ENCODE measurements at regions not wholly inside any gene's neighbourhood (a gene's known extent, or its start where the extent isn't known, plus 50 kb on each side); places are given as distances from the start of the nearest gene placed in this dataset.

DNA sequence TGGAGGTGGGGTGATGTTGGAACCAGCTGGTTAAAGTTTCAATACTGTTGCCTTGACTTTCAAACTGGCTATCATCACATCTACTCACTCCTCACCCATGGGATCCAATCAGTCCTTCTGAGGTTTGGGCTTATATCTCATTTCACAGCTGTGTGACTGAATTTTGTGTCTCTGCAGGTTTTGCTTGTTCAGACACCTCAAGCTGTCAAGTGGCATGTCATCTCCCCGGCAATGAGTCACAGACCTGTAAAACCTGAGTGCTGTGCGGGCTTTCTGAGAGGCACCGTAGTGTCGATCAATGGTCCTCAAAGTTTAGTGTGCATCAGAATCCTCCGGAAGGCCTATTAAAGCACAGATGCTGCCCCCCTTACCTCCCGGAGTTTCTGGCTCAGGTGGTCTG, 86.4 kb upstream of the RORA start:
- no peak for DNase-seq
- no peaks in the 10 kb centered on the region for H3K36me3 ChIP-seq (ENCODE audit: low read depth, missing control alignments)
- TF ChIP-seq POLR2A (IDR thresholded peaks at IDR 0.05): no peak
- TF ChIP-seq, protein P1, sequence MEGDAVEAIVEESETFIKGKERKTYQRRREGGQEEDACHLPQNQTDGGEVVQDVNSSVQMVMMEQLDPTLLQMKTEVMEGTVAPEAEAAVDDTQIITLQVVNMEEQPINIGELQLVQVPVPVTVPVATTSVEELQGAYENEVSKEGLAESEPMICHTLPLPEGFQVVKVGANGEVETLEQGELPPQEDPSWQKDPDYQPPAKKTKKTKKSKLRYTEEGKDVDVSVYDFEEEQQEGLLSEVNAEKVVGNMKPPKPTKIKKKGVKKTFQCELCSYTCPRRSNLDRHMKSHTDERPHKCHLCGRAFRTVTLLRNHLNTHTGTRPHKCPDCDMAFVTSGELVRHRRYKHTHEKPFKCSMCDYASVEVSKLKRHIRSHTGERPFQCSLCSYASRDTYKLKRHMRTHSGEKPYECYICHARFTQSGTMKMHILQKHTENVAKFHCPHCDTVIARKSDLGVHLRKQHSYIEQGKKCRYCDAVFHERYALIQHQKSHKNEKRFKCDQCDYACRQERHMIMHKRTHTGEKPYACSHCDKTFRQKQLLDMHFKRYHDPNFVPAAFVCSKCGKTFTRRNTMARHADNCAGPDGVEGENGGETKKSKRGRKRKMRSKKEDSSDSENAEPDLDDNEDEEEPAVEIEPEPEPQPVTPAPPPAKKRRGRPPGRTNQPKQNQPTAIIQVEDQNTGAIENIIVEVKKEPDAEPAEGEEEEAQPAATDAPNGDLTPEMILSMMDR (IDR thresholded peaks at IDR 0.05): no peak
- H3K9me3 ChIP-seq: no peaks in the 10 kb centered on the region
- intact Hi-C loops (cut with DNase I; ENCODE audit: low total_unique reads): no loop called here
- WGBS, 2 donors: 97 to 98% methylated on average over 6 of the region's 6 CpGs
- no peak overlapping the region for H3K27ac ChIP-seq
- H3K4me1 ChIP-seq: no peaks in the 10 kb centered on the region
- H3K4me3 ChIP-seq: no peak overlapping the region
- no peaks in the 10 kb centered on the region for H3K27me3 ChIP-seq

DNA sequence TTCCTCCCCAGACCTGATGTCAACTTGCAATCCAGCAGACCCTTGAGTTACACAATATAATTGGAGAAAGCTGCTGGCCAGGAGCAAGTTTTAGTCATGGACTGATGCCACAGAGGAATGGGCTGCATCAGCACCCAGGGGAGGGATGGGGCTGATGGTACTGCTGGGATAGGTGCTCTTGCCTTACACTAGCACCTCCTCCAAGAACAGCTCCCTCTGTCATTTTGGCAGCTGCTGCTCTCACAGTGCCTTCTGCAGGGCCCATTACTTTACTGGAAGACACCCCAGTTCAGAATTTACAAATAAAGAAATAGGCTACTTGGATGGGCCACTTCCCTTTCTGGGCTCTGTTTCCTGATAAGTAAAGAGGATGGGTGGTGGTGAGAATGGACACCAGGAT, 85.3 kb upstream of the RORA start:
- no peak overlapping the region for H3K27ac ChIP-seq
- intact Hi-C loops (cut with DNase I; ENCODE audit: low total_unique reads): no loop called here
- no peak overlapping the region for H3K4me3 ChIP-seq
- H3K36me3 ChIP-seq (ENCODE audit: low read depth, missing control alignments): no peaks in the 10 kb centered on the region
- DNase-seq: no peak
- H3K9me3 ChIP-seq: no peaks in the 10 kb centered on the region
- no peak for TF ChIP-seq POLR2A (IDR thresholded peaks at IDR 0.05)
- TF ChIP-seq, protein P1 (IDR thresholded peaks at IDR 0.05): no peak
- H3K4me1 ChIP-seq: no peaks in the 10 kb centered on the region
- H3K27me3 ChIP-seq: no peaks in the 10 kb centered on the region

DNA sequence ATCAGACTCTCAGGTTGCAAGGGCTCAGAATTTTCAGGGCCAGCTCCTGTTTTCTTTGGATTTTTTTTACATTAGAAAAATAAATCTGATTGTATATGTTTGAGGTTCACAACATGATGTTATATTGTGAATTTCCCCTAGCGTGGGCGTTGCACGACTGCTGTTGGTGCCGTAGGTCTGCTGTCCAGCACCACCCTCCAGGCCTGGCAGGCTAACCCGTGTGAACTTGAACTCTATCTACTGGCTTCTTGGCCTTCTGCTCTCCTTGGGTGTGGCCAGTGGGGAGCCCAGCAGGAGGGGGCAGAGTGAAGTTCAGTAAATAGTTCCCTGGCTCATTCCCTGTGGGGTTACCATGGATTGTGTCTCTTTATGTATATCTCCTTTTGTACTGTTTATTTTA, 80.5 kb upstream of the RORA start:
- WGBS, 2 donors: 84 to 86% methylated on average over 5 of the region's 5 CpGs
- TF ChIP-seq, protein P1 (IDR thresholded peaks at IDR 0.05): no peak
- no peak for TF ChIP-seq POLR2A (IDR thresholded peaks at IDR 0.05)
- no peaks in the 10 kb centered on the region for H3K36me3 ChIP-seq (ENCODE audit: low read depth, missing control alignments)

DNA sequence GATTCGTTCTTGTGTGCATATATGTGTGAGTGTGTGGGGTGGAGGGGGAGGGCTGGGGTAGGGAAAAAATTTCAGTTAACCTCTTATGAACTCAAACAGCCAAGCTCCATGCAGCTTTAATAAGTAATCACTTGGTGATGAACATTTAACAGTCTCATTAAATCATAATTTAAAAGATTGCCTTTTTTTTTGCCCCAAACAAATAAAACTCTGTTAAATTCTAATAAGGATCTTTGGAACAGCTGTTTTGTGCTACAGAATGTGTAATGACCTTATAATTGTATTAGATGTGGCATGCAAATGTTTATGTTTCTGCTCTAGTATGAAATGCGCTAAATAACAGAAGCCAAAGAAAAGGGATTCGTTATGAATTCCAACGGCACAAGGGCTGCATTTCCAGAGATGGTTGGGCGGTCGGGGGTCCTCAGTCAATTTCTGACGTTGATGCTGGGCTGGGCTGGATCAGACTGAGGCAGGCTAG, 80.0 kb upstream of the RORA start:
- no peak for DNase-seq
- H3K9me3 ChIP-seq: no peaks in the 10 kb centered on the region
- H3K27ac ChIP-seq: no peak overlapping the region
- intact Hi-C loops (cut with DNase I; ENCODE audit: low total_unique reads): no loop called here
- H3K27me3 ChIP-seq: no peaks in the 10 kb centered on the region
- WGBS, 2 donors: 65 to 67% methylated on average over 7 of the region's 7 CpGs
- no peak for TF ChIP-seq POLR2A (IDR thresholded peaks at IDR 0.05)
- TF ChIP-seq, protein P1 (IDR thresholded peaks at IDR 0.05): no peak
- no peaks in the 10 kb centered on the region for H3K36me3 ChIP-seq (ENCODE audit: low read depth, missing control alignments)
- no peaks in the 10 kb centered on the region for H3K4me1 ChIP-seq
- no peak overlapping the region for H3K4me3 ChIP-seq

More for the DNA sequence above, 80.5 kb upstream of the RORA start:
- Histone ChIP-seq H3K27ac (no peak overlapping the region), H3K4me3 (no peak overlapping the region), H3K27me3 (no peaks in the 10 kb centered on the region), H3K9me3 (no peaks in the 10 kb centered on the region), H3K4me1 (no peaks in the 10 kb centered on the region)
- no peak for DNase-seq
- intact Hi-C loops (cut with DNase I; ENCODE audit: low total_unique reads): no loop called here

DNA sequence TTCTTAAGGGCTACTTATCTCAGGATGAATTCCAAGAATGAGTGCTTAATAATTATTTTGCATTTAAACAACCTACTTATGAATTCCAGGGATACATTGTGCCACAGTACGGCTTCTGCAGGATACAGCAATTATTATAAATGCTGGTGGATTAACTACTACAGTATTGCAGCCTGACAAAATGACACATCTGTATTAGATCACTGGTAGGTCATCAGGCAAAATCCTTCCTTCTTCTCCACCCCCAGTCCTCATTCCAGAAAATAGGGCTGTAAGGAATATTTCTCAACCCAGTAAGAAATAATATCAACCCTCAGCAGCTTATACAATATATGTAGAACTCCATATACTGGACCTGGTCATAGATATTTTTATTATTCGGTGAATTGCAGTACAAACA, 79.3 kb upstream of the RORA start:
- Histone ChIP-seq H3K36me3 (ENCODE audit: low read depth, missing control alignments) (no peaks in the 10 kb centered on the region), H3K9me3 (no peaks in the 10 kb centered on the region), H3K4me1 (no peaks in the 10 kb centered on the region), H3K4me3 (no peak overlapping the region), H3K27ac (no peak overlapping the region), H3K27me3 (no peaks in the 10 kb centered on the region)
- no peak for DNase-seq
- intact Hi-C loops (cut with DNase I; ENCODE audit: low total_unique reads): no loop called here
- WGBS, 2 donors: 85 to 89% methylated on average over 2 of the region's 2 CpGs
- TF ChIP-seq POLR2A (IDR thresholded peaks at IDR 0.05): no peak
- TF ChIP-seq, protein P1 (IDR thresholded peaks at IDR 0.05): no peak
